BLaER1 (cell line): ENCODE measurements at regions not wholly inside any gene's neighbourhood (a gene's known extent, or its start where the extent isn't known, plus 50 kb on each side); places are given as distances from the start of the nearest gene placed in this dataset.

ENCODE experiments used
- H3K27ac ChIP-seq: shearing (Covaris generic); formaldehyde crosslinking; 2 replicates; pipeline ENCODE4 v1.8.1; 2022
- H3K27me3 ChIP-seq: shearing (Covaris generic); formaldehyde crosslinking; 2 replicates; pipeline ENCODE4 v1.8.1; 2022
- H3K36me3 ChIP-seq: shearing (Covaris generic); formaldehyde crosslinking; 2 replicates; pipeline ENCODE4 v1.8.1; 2022
- H3K4me1 ChIP-seq: shearing (Covaris generic); formaldehyde crosslinking; 2 replicates; pipeline ENCODE4 v1.8.1; 2022
- H3K4me2 ChIP-seq: shearing (Covaris generic); formaldehyde crosslinking; 2 replicates; pipeline ENCODE4 v1.8.1; 2022
- H3K4me3 ChIP-seq: shearing (Covaris generic); formaldehyde crosslinking; 2 replicates; pipeline ENCODE4 v1.8.1; 2022
- H3K9ac ChIP-seq: shearing (Covaris generic); formaldehyde crosslinking; 2 replicates; pipeline ENCODE4 v1.8.1; 2022
- H3K9me3 ChIP-seq: shearing (Covaris generic); formaldehyde crosslinking; 2 replicates; pipeline ENCODE4 v1.8.1; 2022
- H4K20me1 ChIP-seq: shearing (Covaris generic); formaldehyde crosslinking; 2 replicates; pipeline ENCODE4 v1.8.1; 2022
- Cebpa-rat ChIP-seq: shearing (Covaris generic); IDR thresholded peaks from 2 replicates; pipeline ENCODE4 v1.8.1; 2022

DNA sequence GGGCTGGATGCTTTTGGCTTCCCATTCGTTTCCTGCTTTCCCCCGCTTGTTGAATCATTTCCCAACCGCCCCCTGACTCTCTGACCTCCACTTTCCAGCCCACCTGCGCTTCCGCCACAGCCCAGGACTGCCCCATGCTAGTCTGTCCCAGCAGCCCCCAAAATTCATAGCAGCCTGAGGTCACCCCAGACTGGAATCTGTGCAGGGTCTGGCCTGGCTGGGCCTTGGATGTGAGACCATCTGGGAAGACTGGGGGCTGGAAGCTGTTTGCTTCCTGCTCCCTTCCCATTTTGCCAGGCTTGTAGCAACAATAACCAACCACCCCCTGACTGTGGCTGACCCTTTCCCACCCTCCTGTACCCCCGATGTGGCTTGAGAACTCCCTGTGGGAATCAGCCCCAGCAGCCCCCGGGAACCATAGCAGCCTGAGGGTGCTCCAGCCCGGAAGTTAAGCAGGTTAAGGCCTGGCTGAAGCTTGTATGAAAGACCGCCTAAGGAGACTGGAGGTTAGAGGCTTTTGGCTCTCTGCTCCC, 2290.8 kb downstream of the TP53TG3F start:
- Histone ChIP-seq H3K36me3 (no peaks in the 10 kb centered on the region), H3K9me3 (peaks cover 89% of the 10 kb centered on the region), H3K27me3 (no peaks in the 10 kb centered on the region)

DNA sequence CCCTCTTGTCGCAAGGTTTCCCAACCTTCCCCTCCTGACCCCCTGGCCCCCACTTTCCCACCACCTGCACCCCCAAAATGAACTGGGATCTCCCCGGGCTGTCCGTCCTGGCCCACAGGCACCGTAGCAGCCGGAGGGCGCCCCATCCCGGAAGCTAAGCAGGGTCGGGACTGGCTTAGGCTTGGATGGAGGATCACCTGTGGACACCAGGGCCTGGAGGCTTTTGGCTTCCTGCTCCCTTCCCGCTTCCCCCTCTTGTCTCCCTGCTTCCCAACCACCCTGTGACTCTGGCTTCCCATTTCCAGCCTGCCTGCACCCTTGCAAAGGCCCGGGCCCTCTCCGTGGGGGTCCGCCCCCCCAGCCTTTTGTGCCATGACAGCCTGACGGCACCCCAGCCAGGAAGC, 2291.3 kb downstream of the TP53TG3F start:
- H3K9me3 ChIP-seq = peaks cover 90% of the 10 kb centered on the region
- no peaks in the 10 kb centered on the region for H4K20me1 ChIP-seq
- no peak overlapping the region for H3K4me3 ChIP-seq
- no peaks in the 10 kb centered on the region for H3K36me3 ChIP-seq
- H3K27me3 ChIP-seq = no peaks in the 10 kb centered on the region
- H3K4me2 ChIP-seq = no peak overlapping the region
- no peak for TF ChIP-seq Cebpa-rat
- no peak overlapping the region for H3K9ac ChIP-seq
- no peaks in the 10 kb centered on the region for H3K4me1 ChIP-seq
- H3K27ac ChIP-seq = no peak overlapping the region

More for the DNA sequence above, 2290.8 kb downstream of the TP53TG3F start:
- Histone ChIP-seq H4K20me1 (no peaks in the 10 kb centered on the region), H3K4me2 (no peak overlapping the region), H3K9ac (no peak overlapping the region), H3K27ac (no peak overlapping the region), H3K4me3 (no peak overlapping the region), H3K4me1 (no peaks in the 10 kb centered on the region)
- no peak for TF ChIP-seq Cebpa-rat

GRCh38 chr16:35751191-35751941, 2292.0 kb downstream of the TP53TG3F start:
- no peak for TF ChIP-seq Cebpa-rat
- no peak overlapping the region for H3K4me3 ChIP-seq
- no peaks in the 10 kb centered on the region for H4K20me1 ChIP-seq
- H3K36me3 ChIP-seq = no peaks in the 10 kb centered on the region
- H3K9ac ChIP-seq = no peak overlapping the region
- H3K4me1 ChIP-seq = no peaks in the 10 kb centered on the region
- peaks cover 87% of the 10 kb centered on the region for H3K9me3 ChIP-seq
- H3K4me2 ChIP-seq = no peak overlapping the region
- no peaks in the 10 kb centered on the region for H3K27me3 ChIP-seq
- no peak overlapping the region for H3K27ac ChIP-seq

DNA sequence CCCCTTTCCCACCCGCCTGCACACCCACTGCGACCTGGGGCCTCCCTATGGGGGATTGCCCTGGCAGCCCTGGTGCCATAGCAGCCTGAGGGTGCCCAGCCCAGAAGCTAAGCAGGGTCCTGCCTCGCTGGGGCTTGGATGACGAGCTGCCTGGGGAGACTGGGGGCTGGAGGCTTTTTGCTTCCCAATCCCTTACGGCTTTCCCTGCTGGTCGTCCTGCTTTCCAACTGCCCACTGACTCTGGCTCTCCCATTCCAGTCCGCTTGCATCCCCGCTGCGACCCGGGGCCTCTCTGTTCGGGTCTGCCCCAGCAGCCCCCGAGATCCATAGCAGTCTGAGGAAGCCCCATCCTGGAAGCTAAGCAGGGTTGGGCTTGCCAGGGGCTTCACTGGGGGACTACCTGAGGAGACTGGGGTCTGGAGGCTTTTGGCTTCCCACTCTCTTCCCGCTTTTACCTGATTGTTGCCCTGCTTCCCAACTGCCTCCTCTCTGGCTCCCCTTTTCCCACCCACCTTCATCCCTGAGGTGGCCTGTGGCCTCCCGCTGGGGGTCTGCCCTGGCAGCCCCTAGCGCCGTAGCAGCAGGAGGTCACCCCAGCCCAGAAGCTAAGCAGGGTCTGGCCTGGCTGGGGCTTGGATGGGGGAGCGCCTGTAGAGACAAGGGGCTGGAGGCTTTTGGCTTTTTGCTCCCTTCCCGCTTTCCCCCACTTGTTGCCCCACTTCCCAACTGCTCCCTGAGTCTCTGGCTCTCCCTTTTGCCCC, 2292.8 kb downstream of the TP53TG3F start:
- no peak overlapping the region for H3K27ac ChIP-seq
- no peak overlapping the region for H3K4me3 ChIP-seq
- TF ChIP-seq Cebpa-rat = no peak
- no peak overlapping the region for H3K4me2 ChIP-seq
- H3K27me3 ChIP-seq = no peaks in the 10 kb centered on the region
- H3K4me1 ChIP-seq = no peaks in the 10 kb centered on the region
- no peaks in the 10 kb centered on the region for H4K20me1 ChIP-seq
- no peaks in the 10 kb centered on the region for H3K36me3 ChIP-seq
- H3K9me3 ChIP-seq = peaks cover 82% of the 10 kb centered on the region
- H3K9ac ChIP-seq = no peak overlapping the region

GRCh38 chr16:35752773-35753558, 2293.6 kb downstream of the TP53TG3F start:
- no peak overlapping the region for H3K27ac ChIP-seq
- H3K4me2 ChIP-seq = no peak overlapping the region
- no peaks in the 10 kb centered on the region for H3K4me1 ChIP-seq
- no peaks in the 10 kb centered on the region for H4K20me1 ChIP-seq
- no peaks in the 10 kb centered on the region for H3K27me3 ChIP-seq
- H3K36me3 ChIP-seq = no peaks in the 10 kb centered on the region
- peaks cover 82% of the 10 kb centered on the region for H3K9me3 ChIP-seq
- no peak overlapping the region for H3K9ac ChIP-seq
- H3K4me3 ChIP-seq = no peak overlapping the region
- TF ChIP-seq Cebpa-rat = no peak

GRCh38 chr16:35753559-35754390, 2294.4 kb downstream of the TP53TG3F start:
- Histone ChIP-seq H3K4me2 (no peak overlapping the region), H3K36me3 (no peaks in the 10 kb centered on the region), H4K20me1 (no peaks in the 10 kb centered on the region), H3K9ac (no peak overlapping the region), H3K9me3 (peaks cover 76% of the 10 kb centered on the region), H3K4me1 (no peaks in the 10 kb centered on the region), H3K27me3 (no peaks in the 10 kb centered on the region), H3K27ac (no peak overlapping the region), H3K4me3 (no peak overlapping the region)
- no peak for TF ChIP-seq Cebpa-rat

- H3K27me3 ChIP-seq = no peaks in the 10 kb centered on the region
- no peaks in the 10 kb centered on the region for H3K36me3 ChIP-seq
- H4K20me1 ChIP-seq = no peaks in the 10 kb centered on the region
- no peak overlapping the region for H3K4me2 ChIP-seq
- H3K4me1 ChIP-seq = no peaks in the 10 kb centered on the region
- no peak overlapping the region for H3K9ac ChIP-seq
- peaks cover 67% of the 10 kb centered on the region for H3K9me3 ChIP-seq
- H3K4me3 ChIP-seq = no peak overlapping the region
- no peak overlapping the region for H3K27ac ChIP-seq
- no peak for TF ChIP-seq Cebpa-rat
Observed at GRCh38 chr16:35754391-35755369, 2295.3 kb downstream of the TP53TG3F start.

DNA sequence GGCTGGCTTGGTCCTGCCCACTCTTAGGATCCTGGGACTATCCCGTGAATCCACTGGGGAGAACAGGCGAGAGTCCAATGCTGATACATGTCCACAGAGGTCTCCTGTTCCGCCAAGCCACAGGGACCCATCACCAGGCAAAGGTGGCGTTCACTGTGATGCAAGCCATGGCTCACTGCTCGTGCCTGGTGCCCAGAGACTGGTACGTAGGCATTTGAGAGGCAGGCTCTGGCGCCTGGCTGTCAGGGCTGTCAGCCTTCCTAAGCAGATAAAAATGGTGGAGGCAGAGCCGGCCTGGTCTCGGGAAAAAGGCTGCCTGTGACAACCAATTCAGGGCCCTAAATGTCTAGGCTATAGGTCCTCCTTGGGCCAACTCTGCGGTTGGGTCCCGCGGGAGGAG, 2329.0 kb downstream of the TP53TG3F start:
- Histone ChIP-seq H4K20me1 (no peaks in the 10 kb centered on the region), H3K4me3 (no peak overlapping the region), H3K27ac (no peak overlapping the region), H3K27me3 (no peaks in the 10 kb centered on the region), H3K4me1 (no peaks in the 10 kb centered on the region), H3K9ac (no peak overlapping the region), H3K36me3 (no peaks in the 10 kb centered on the region), H3K9me3 (peaks cover 62% of the 10 kb centered on the region), H3K4me2 (no peak overlapping the region)
- no peak for TF ChIP-seq Cebpa-rat
